ENCODE measurements at regions not wholly inside any gene's neighbourhood (a gene's known extent, or its start where the extent isn't known, plus 50 kb on each side); places are given as distances from the start of the nearest gene placed in this dataset.

- TF ChIP-seq TEAD4 (IDR thresholded peaks at IDR 0.05) (no peak), ZBTB7A (IDR thresholded peaks at IDR 0.05; ENCODE audit: low read depth) (no peak), REST (IDR thresholded peaks at IDR 0.05; ENCODE audit: low read depth) (no peak), USF1 (IDR thresholded peaks at IDR 0.05) (no peak), YY1 (IDR thresholded peaks at IDR 0.05; ENCODE audit: low read depth) (no peak), TCF12 (IDR thresholded peaks at IDR 0.05; ENCODE audit: low read depth) (no peak), CEBPB (IDR thresholded peaks at IDR 0.05) (no peak), CREB1 (IDR thresholded peaks at IDR 0.05; ENCODE audit: low read depth) (no peak), EP300 (IDR thresholded peaks at IDR 0.05; ENCODE audit: borderline replicate concordance) (no peak), MAX (IDR thresholded peaks at IDR 0.05) (no peak), TAF1 (IDR thresholded peaks at IDR 0.05; ENCODE audit: low read depth) (no peak), FOXM1 (IDR thresholded peaks at IDR 0.05; ENCODE audit: borderline replicate concordance, low read depth) (no peak), RAD21 (IDR thresholded peaks at IDR 0.05; ENCODE audit: low read depth) (no peak), EGR1 (IDR thresholded peaks at IDR 0.05) (no peak)
These were observed 392.1 kb upstream of the CCL2 start for GRCh38 chr17:33862772-33863602.

All from Ishikawa (cell line).